ENCODE measurements at regions not wholly inside any gene's neighbourhood (a gene's known extent, or its start where the extent isn't known, plus 50 kb on each side); places are given as distances from the start of the nearest gene placed in this dataset.

GRCh38 chr13:103859952-103860351 is 793.7 kb upstream of the SLC10A2 start:
- H3K4me3 Mint-ChIP-seq (ENCODE audit: unreplicated experiment) = no peak overlapping the region
- no peaks in the 10 kb centered on the region for H3K4me1 Mint-ChIP-seq (ENCODE audit: low read depth)
- peaks cover under 1% of the 10 kb centered on the region for H3K9me3 Mint-ChIP-seq (ENCODE audit: low read depth)
- no peak for TF ChIP-seq CTCF (IDR thresholded peaks at IDR 0.05)
- H3K27ac Mint-ChIP-seq (ENCODE audit: unreplicated experiment) = no peak overlapping the region
- DNase-seq (ENCODE audit: low spot score) = no peak
- no peaks in the 10 kb centered on the region for H3K27me3 Mint-ChIP-seq (ENCODE audit: low read depth)
- H3K36me3 Mint-ChIP-seq (ENCODE audit: low read depth) = no peaks in the 10 kb centered on the region

GRCh38 chr13:103852036-103852435 is 785.8 kb upstream of the SLC10A2 start:
- no peak for DNase-seq (ENCODE audit: low spot score)
- H3K4me3 Mint-ChIP-seq (ENCODE audit: unreplicated experiment) = no peak overlapping the region
- no peaks in the 10 kb centered on the region for H3K36me3 Mint-ChIP-seq (ENCODE audit: low read depth)
- no peaks in the 10 kb centered on the region for H3K27me3 Mint-ChIP-seq (ENCODE audit: low read depth)
- H3K27ac Mint-ChIP-seq (ENCODE audit: unreplicated experiment) = no peak overlapping the region
- TF ChIP-seq CTCF (IDR thresholded peaks at IDR 0.05) = no peak
- peaks cover 13% of the 10 kb centered on the region for H3K9me3 Mint-ChIP-seq (ENCODE audit: low read depth)
- H3K4me1 Mint-ChIP-seq (ENCODE audit: low read depth) = no peaks in the 10 kb centered on the region

GRCh38 chr13:103844471-103844870 is 778.3 kb upstream of the SLC10A2 start:
- Mint-ChIP-seq H3K36me3 (ENCODE audit: low read depth) (no peaks in the 10 kb centered on the region), H3K4me1 (ENCODE audit: low read depth) (no peaks in the 10 kb centered on the region), H3K9me3 (ENCODE audit: low read depth) (no peaks in the 10 kb centered on the region), H3K27ac (ENCODE audit: unreplicated experiment) (no peak overlapping the region), H3K27me3 (ENCODE audit: low read depth) (no peaks in the 10 kb centered on the region), H3K4me3 (ENCODE audit: unreplicated experiment) (no peak overlapping the region)
- TF ChIP-seq CTCF (IDR thresholded peaks at IDR 0.05) = no peak
- no peak for DNase-seq (ENCODE audit: low spot score)

GRCh38 chr13:103839460-103839859 is 773.2 kb upstream of the SLC10A2 start:
- no peaks in the 10 kb centered on the region for H3K36me3 Mint-ChIP-seq (ENCODE audit: low read depth)
- no peak overlapping the region for H3K4me3 Mint-ChIP-seq (ENCODE audit: unreplicated experiment)
- no peak for TF ChIP-seq CTCF (IDR thresholded peaks at IDR 0.05)
- H3K27me3 Mint-ChIP-seq (ENCODE audit: low read depth) = no peaks in the 10 kb centered on the region
- no peaks in the 10 kb centered on the region for H3K9me3 Mint-ChIP-seq (ENCODE audit: low read depth)
- H3K4me1 Mint-ChIP-seq (ENCODE audit: low read depth) = peaks cover 3% of the 10 kb centered on the region
- no peak overlapping the region for H3K27ac Mint-ChIP-seq (ENCODE audit: unreplicated experiment)
- DNase-seq (ENCODE audit: low spot score) = no peak

- H3K36me3 Mint-ChIP-seq (ENCODE audit: low read depth) = peaks cover 5% of the 10 kb centered on the region
- peaks cover 3% of the 10 kb centered on the region for H3K4me1 Mint-ChIP-seq (ENCODE audit: low read depth)
- no peak overlapping the region for H3K4me3 Mint-ChIP-seq (ENCODE audit: unreplicated experiment)
- no peak for TF ChIP-seq CTCF (IDR thresholded peaks at IDR 0.05)
- no peak overlapping the region for H3K27ac Mint-ChIP-seq (ENCODE audit: unreplicated experiment)
- no peak for DNase-seq (ENCODE audit: low spot score)
- no peaks in the 10 kb centered on the region for H3K27me3 Mint-ChIP-seq (ENCODE audit: low read depth)
- peaks cover 13% of the 10 kb centered on the region for H3K9me3 Mint-ChIP-seq (ENCODE audit: low read depth)
These were observed 768.8 kb upstream of the SLC10A2 start for GRCh38 chr13:103835052-103835451.

Data from chondrocyte (in vitro differentiated cells).